ENCODE measurements at regions not wholly inside any gene's neighbourhood (a gene's known extent, or its start where the extent isn't known, plus 50 kb on each side); places are given as distances from the start of the nearest gene placed in this dataset.

GRCh38 chr9:11097020-11097419, 484.2 kb upstream of the PTPRD start:
- TF ChIP-seq ARNT (IDR thresholded peaks at IDR 0.05): no peak
- TF ChIP-seq SP1 (IDR thresholded peaks at IDR 0.05): no peak
- no peak for TF ChIP-seq TARDBP (IDR thresholded peaks at IDR 0.05)
- TF ChIP-seq FOXM1 (IDR thresholded peaks at IDR 0.05; ENCODE audit: borderline replicate concordance): no peak
- no peak for TF ChIP-seq NFRKB (IDR thresholded peaks at IDR 0.05)
- TF ChIP-seq BHLHE40 (IDR thresholded peaks at IDR 0.05; ENCODE audit: borderline replicate concordance): no peak
- TF ChIP-seq SUZ12 (IDR thresholded peaks at IDR 0.05): no peak
- TF ChIP-seq PKNOX1 (IDR thresholded peaks at IDR 0.05): no peak
- no peak for TF ChIP-seq ZNF384 (IDR thresholded peaks at IDR 0.05)
- no peak for TF ChIP-seq ELF4 (IDR thresholded peaks at IDR 0.05)
- no peak for TF ChIP-seq LEF1 (IDR thresholded peaks at IDR 0.05; ENCODE audit: borderline replicate concordance)
